ENCODE measurements at regions not wholly inside any gene's neighbourhood (a gene's known extent, or its start where the extent isn't known, plus 50 kb on each side); places are given as distances from the start of the nearest gene placed in this dataset.

GRCh38 chr2:4938206-4938605 lies 754.0 kb upstream of the SOX11 start:
- Histone ChIP-seq H3K27ac (ENCODE audit: low read length) (no peak overlapping the region), H3K4me3 (ENCODE audit: low read length in 2 of 2) (no peak overlapping the region), H3K9ac (ENCODE audit: low read length in 2 of 2) (no peak overlapping the region), H3K9me3 (ENCODE audit: control insufficient read depth in 2 of 2, low read length in 2 of 2) (no peaks in the 10 kb centered on the region), H3K4me1 (ENCODE audit: control insufficient read depth, insufficient read depth, low read length) (no peaks in the 10 kb centered on the region), H3K36me3 (ENCODE audit: control insufficient read depth in 2 of 2, insufficient read depth in 2 of 2, low read length in 2 of 2) (no peaks in the 10 kb centered on the region), H3K27me3 (ENCODE audit: control insufficient read depth in 1 of 2, insufficient read depth in 2 of 2, low read length in 2 of 2) (no peaks in the 10 kb centered on the region)

- H3K27ac ChIP-seq (ENCODE audit: low read length), result no peak overlapping the region
- H3K36me3 ChIP-seq (ENCODE audit: control insufficient read depth in 2 of 2, insufficient read depth in 2 of 2, low read length in 2 of 2), result no peaks in the 10 kb centered on the region
- H3K4me1 ChIP-seq (ENCODE audit: control insufficient read depth, insufficient read depth, low read length), result no peaks in the 10 kb centered on the region
- H3K4me3 ChIP-seq (ENCODE audit: low read length in 2 of 2), result no peak overlapping the region
- H3K9ac ChIP-seq (ENCODE audit: low read length in 2 of 2), result no peak overlapping the region
- H3K9me3 ChIP-seq (ENCODE audit: control insufficient read depth in 2 of 2, low read length in 2 of 2), result no peaks in the 10 kb centered on the region
- no peaks in the 10 kb centered on the region for H3K27me3 ChIP-seq (ENCODE audit: control insufficient read depth in 1 of 2, insufficient read depth in 2 of 2, low read length in 2 of 2)
Observed at GRCh38 chr2:4942441-4942840, 749.7 kb upstream of the SOX11 start.

- no peaks in the 10 kb centered on the region for H3K9me3 ChIP-seq (ENCODE audit: control insufficient read depth in 2 of 2, low read length in 2 of 2)
- H3K27me3 ChIP-seq (ENCODE audit: control insufficient read depth in 1 of 2, insufficient read depth in 2 of 2, low read length in 2 of 2), result no peaks in the 10 kb centered on the region
- no peaks in the 10 kb centered on the region for H3K36me3 ChIP-seq (ENCODE audit: control insufficient read depth in 2 of 2, insufficient read depth in 2 of 2, low read length in 2 of 2)
- no peak overlapping the region for H3K27ac ChIP-seq (ENCODE audit: low read length)
- no peak overlapping the region for H3K9ac ChIP-seq (ENCODE audit: low read length in 2 of 2)
- H3K4me1 ChIP-seq (ENCODE audit: control insufficient read depth, insufficient read depth, low read length), result no peaks in the 10 kb centered on the region
- H3K4me3 ChIP-seq (ENCODE audit: low read length in 2 of 2), result no peak overlapping the region
Observed at GRCh38 chr2:4947911-4948310, 744.3 kb upstream of the SOX11 start.

GRCh38 chr2:4951368-4951767 lies 740.8 kb upstream of the SOX11 start:
- no peaks in the 10 kb centered on the region for H3K27me3 ChIP-seq (ENCODE audit: control insufficient read depth in 1 of 2, insufficient read depth in 2 of 2, low read length in 2 of 2)
- H3K27ac ChIP-seq (ENCODE audit: low read length), result no peak overlapping the region
- H3K4me3 ChIP-seq (ENCODE audit: low read length in 2 of 2), result no peak overlapping the region
- no peaks in the 10 kb centered on the region for H3K36me3 ChIP-seq (ENCODE audit: control insufficient read depth in 2 of 2, insufficient read depth in 2 of 2, low read length in 2 of 2)
- H3K9me3 ChIP-seq (ENCODE audit: control insufficient read depth in 2 of 2, low read length in 2 of 2), result no peaks in the 10 kb centered on the region
- no peak overlapping the region for H3K9ac ChIP-seq (ENCODE audit: low read length in 2 of 2)
- no peaks in the 10 kb centered on the region for H3K4me1 ChIP-seq (ENCODE audit: control insufficient read depth, insufficient read depth, low read length)

- no peaks in the 10 kb centered on the region for H3K27me3 ChIP-seq (ENCODE audit: control insufficient read depth in 1 of 2, insufficient read depth in 2 of 2, low read length in 2 of 2)
- H3K9ac ChIP-seq (ENCODE audit: low read length in 2 of 2), result no peak overlapping the region
- no peaks in the 10 kb centered on the region for H3K36me3 ChIP-seq (ENCODE audit: control insufficient read depth in 2 of 2, insufficient read depth in 2 of 2, low read length in 2 of 2)
- H3K9me3 ChIP-seq (ENCODE audit: control insufficient read depth in 2 of 2, low read length in 2 of 2), result no peaks in the 10 kb centered on the region
- H3K4me1 ChIP-seq (ENCODE audit: control insufficient read depth, insufficient read depth, low read length), result no peaks in the 10 kb centered on the region
- no peak overlapping the region for H3K27ac ChIP-seq (ENCODE audit: low read length)
- no peak overlapping the region for H3K4me3 ChIP-seq (ENCODE audit: low read length in 2 of 2)
Observed at GRCh38 chr2:4959219-4959618, 733.0 kb upstream of the SOX11 start.

- H3K9me3 ChIP-seq (ENCODE audit: control insufficient read depth in 2 of 2, low read length in 2 of 2), result no peaks in the 10 kb centered on the region
- H3K27ac ChIP-seq (ENCODE audit: low read length), result no peak overlapping the region
- no peaks in the 10 kb centered on the region for H3K4me1 ChIP-seq (ENCODE audit: control insufficient read depth, insufficient read depth, low read length)
- H3K27me3 ChIP-seq (ENCODE audit: control insufficient read depth in 1 of 2, insufficient read depth in 2 of 2, low read length in 2 of 2), result no peaks in the 10 kb centered on the region
- H3K36me3 ChIP-seq (ENCODE audit: control insufficient read depth in 2 of 2, insufficient read depth in 2 of 2, low read length in 2 of 2), result no peaks in the 10 kb centered on the region
- H3K9ac ChIP-seq (ENCODE audit: low read length in 2 of 2), result no peak overlapping the region
- no peak overlapping the region for H3K4me3 ChIP-seq (ENCODE audit: low read length in 2 of 2)
Observed at GRCh38 chr2:4962419-4962818, 729.8 kb upstream of the SOX11 start.

- no peaks in the 10 kb centered on the region for H3K27me3 ChIP-seq (ENCODE audit: control insufficient read depth in 1 of 2, insufficient read depth in 2 of 2, low read length in 2 of 2)
- no peak overlapping the region for H3K4me3 ChIP-seq (ENCODE audit: low read length in 2 of 2)
- no peaks in the 10 kb centered on the region for H3K36me3 ChIP-seq (ENCODE audit: control insufficient read depth in 2 of 2, insufficient read depth in 2 of 2, low read length in 2 of 2)
- H3K27ac ChIP-seq (ENCODE audit: low read length), result no peak overlapping the region
- H3K9ac ChIP-seq (ENCODE audit: low read length in 2 of 2), result no peak overlapping the region
- H3K9me3 ChIP-seq (ENCODE audit: control insufficient read depth in 2 of 2, low read length in 2 of 2), result no peaks in the 10 kb centered on the region
- no peaks in the 10 kb centered on the region for H3K4me1 ChIP-seq (ENCODE audit: control insufficient read depth, insufficient read depth, low read length)
Observed at GRCh38 chr2:4963106-4963505, 729.1 kb upstream of the SOX11 start.

- Histone ChIP-seq H3K4me3 (ENCODE audit: low read length in 2 of 2) (no peak overlapping the region), H3K27me3 (ENCODE audit: control insufficient read depth in 1 of 2, insufficient read depth in 2 of 2, low read length in 2 of 2) (no peaks in the 10 kb centered on the region), H3K9me3 (ENCODE audit: control insufficient read depth in 2 of 2, low read length in 2 of 2) (no peaks in the 10 kb centered on the region), H3K27ac (ENCODE audit: low read length) (no peak overlapping the region), H3K4me1 (ENCODE audit: control insufficient read depth, insufficient read depth, low read length) (no peaks in the 10 kb centered on the region), H3K36me3 (ENCODE audit: control insufficient read depth in 2 of 2, insufficient read depth in 2 of 2, low read length in 2 of 2) (no peaks in the 10 kb centered on the region), H3K9ac (ENCODE audit: low read length in 2 of 2) (no peak overlapping the region)
Observed at GRCh38 chr2:4964001-4964540, 728.1 kb upstream of the SOX11 start.

GRCh38 chr2:4964579-4964978 lies 727.6 kb upstream of the SOX11 start:
- Histone ChIP-seq H3K4me1 (ENCODE audit: control insufficient read depth, insufficient read depth, low read length) (no peaks in the 10 kb centered on the region), H3K4me3 (ENCODE audit: low read length in 2 of 2) (no peak overlapping the region), H3K36me3 (ENCODE audit: control insufficient read depth in 2 of 2, insufficient read depth in 2 of 2, low read length in 2 of 2) (no peaks in the 10 kb centered on the region), H3K9ac (ENCODE audit: low read length in 2 of 2) (no peak overlapping the region), H3K27ac (ENCODE audit: low read length) (no peak overlapping the region), H3K27me3 (ENCODE audit: control insufficient read depth in 1 of 2, insufficient read depth in 2 of 2, low read length in 2 of 2) (no peaks in the 10 kb centered on the region), H3K9me3 (ENCODE audit: control insufficient read depth in 2 of 2, low read length in 2 of 2) (no peaks in the 10 kb centered on the region)

GRCh38 chr2:4965556-4966320 lies 726.4 kb upstream of the SOX11 start:
- Histone ChIP-seq H3K9ac (ENCODE audit: low read length in 2 of 2) (no peak overlapping the region), H3K4me3 (ENCODE audit: low read length in 2 of 2) (no peak overlapping the region), H3K27me3 (ENCODE audit: control insufficient read depth in 1 of 2, insufficient read depth in 2 of 2, low read length in 2 of 2) (no peaks in the 10 kb centered on the region), H3K4me1 (ENCODE audit: control insufficient read depth, insufficient read depth, low read length) (no peaks in the 10 kb centered on the region), H3K36me3 (ENCODE audit: control insufficient read depth in 2 of 2, insufficient read depth in 2 of 2, low read length in 2 of 2) (no peaks in the 10 kb centered on the region), H3K9me3 (ENCODE audit: control insufficient read depth in 2 of 2, low read length in 2 of 2) (no peaks in the 10 kb centered on the region), H3K27ac (ENCODE audit: low read length) (no peak overlapping the region)

- Histone ChIP-seq H3K4me1 (ENCODE audit: control insufficient read depth, insufficient read depth, low read length) (no peaks in the 10 kb centered on the region), H3K9ac (ENCODE audit: low read length in 2 of 2) (no peak overlapping the region), H3K36me3 (ENCODE audit: control insufficient read depth in 2 of 2, insufficient read depth in 2 of 2, low read length in 2 of 2) (no peaks in the 10 kb centered on the region), H3K9me3 (ENCODE audit: control insufficient read depth in 2 of 2, low read length in 2 of 2) (no peaks in the 10 kb centered on the region), H3K4me3 (ENCODE audit: low read length in 2 of 2) (no peak overlapping the region), H3K27me3 (ENCODE audit: control insufficient read depth in 1 of 2, insufficient read depth in 2 of 2, low read length in 2 of 2) (no peaks in the 10 kb centered on the region), H3K27ac (ENCODE audit: low read length) (no peak overlapping the region)
Observed at GRCh38 chr2:4967206-4967605, 725.0 kb upstream of the SOX11 start.
